IMR-90 (cell line): ENCODE measurements at regions not wholly inside any gene's neighbourhood (a gene's known extent, or its start where the extent isn't known, plus 50 kb on each side); places are given as distances from the start of the nearest gene placed in this dataset.

Experiments
- ATAC-seq: fragments of 200-7000 bp; cut with Tn5 transposase; 2 replicates; pipeline ENCODE4 v1.9.1; 2020; ENCODE audit warnings: low read depth, mild to moderate bottlenecking, moderate library complexity
- BruUV-seq: library from RNA; stranded (reverse); fragments of 400-500 nt; replicated peaks from 2 replicates; lab custom pipeline; 2021; lab: Mats Ljungman, UMichigan
- CTCF ChIA-PET: fragments of 300-600 bp; formaldehyde crosslinking; extraction: SDS; loops from one replicate; lab custom pipeline; 2021; ENCODE audit warnings: antibody characterized with exemption; lab: Yijun Ruan, JAX
- POLR2A ChIA-PET: fragments of 300-600 bp; sonication (Branson Sonifier 250); formaldehyde crosslinking; loops from one replicate; lab custom pipeline; 2022; ENCODE audit warnings: antibody characterized with exemption; ENCODE audit not compliant: unreplicated experiment; lab: Charles Lee
- DNase-seq: peaks from one replicate; pipeline ENCODE4 v3.0.0; 2013
- H2AFZ ChIP-seq: replicated peaks from 2 replicates; pipeline ENCODE3; 2013; ENCODE audit warnings: low read length, mild to moderate bottlenecking; ENCODE audit not compliant: poor library complexity
- H2AK5ac ChIP-seq: 2 replicates; pipeline ENCODE4 v1.6.1; 2013; ENCODE audit warnings: low read depth, low read length, inconsistent platforms
- H2AK9ac ChIP-seq: replicated peaks from 2 replicates; pipeline ENCODE3; 2013; ENCODE audit warnings: mild to moderate bottlenecking, low read depth, low read length, moderate library complexity; ENCODE audit not compliant: poor library complexity
- H2BK120ac ChIP-seq: 2 replicates; pipeline ENCODE4 v1.6.1; 2013; ENCODE audit warnings: low read depth, low read length, inconsistent platforms
- H2BK15ac ChIP-seq: 3 replicates; pipeline ENCODE4 v1.6.1; 2013; ENCODE audit warnings: low read depth, low read length, inconsistent platforms
- H2BK20ac ChIP-seq: 2 replicates; pipeline ENCODE4 v1.6.1; 2013; ENCODE audit warnings: low read depth, mild to moderate bottlenecking, inconsistent platforms, low read length, moderate library complexity
- H2BK5ac ChIP-seq: 2 replicates; pipeline ENCODE4 v1.6.1; 2013; ENCODE audit warnings: mild to moderate bottlenecking, low read depth, low read length, inconsistent platforms; ENCODE audit not compliant: poor library complexity, severe bottlenecking
- H3K14ac ChIP-seq: replicated peaks from 2 replicates; pipeline ENCODE4 v1.6.1; 2013; ENCODE audit warnings: low read depth, low read length, inconsistent platforms
- H3K18ac ChIP-seq: 2 replicates; pipeline ENCODE4 v1.6.1; 2013; ENCODE audit warnings: low read depth, low read length, control low read depth
- H3K23ac ChIP-seq: 2 replicates; pipeline ENCODE4 v1.6.1; 2013; ENCODE audit warnings: low read depth, low read length, inconsistent platforms
- H3K27ac ChIP-seq: 2 replicates; pipeline ENCODE4 v1.5.1; 2013; ENCODE audit warnings: mild to moderate bottlenecking, control low read depth, low read length; ENCODE audit not compliant: insufficient read depth
- H3K27me3 ChIP-seq: 2 replicates; pipeline ENCODE4 v1.6.1; 2013; ENCODE audit warnings: low read length; ENCODE audit not compliant: control insufficient read depth, insufficient read depth
- H3K36me3 ChIP-seq: 2 replicates; pipeline ENCODE4 v1.6.1; 2013; ENCODE audit warnings: low read length, mixed read lengths; ENCODE audit not compliant: control insufficient read depth, insufficient read depth
- H3K4ac ChIP-seq: 2 replicates; pipeline ENCODE4 v1.6.1; 2013; ENCODE audit warnings: low read depth, low read length, inconsistent platforms
- H3K4me1 ChIP-seq: 2 replicates; pipeline ENCODE4 v1.6.1; 2013; ENCODE audit warnings: low read length, mixed read lengths; ENCODE audit not compliant: control insufficient read depth, insufficient read depth
- H3K4me2 ChIP-seq: 2 replicates; pipeline ENCODE4 v1.6.1; 2013; ENCODE audit warnings: low read depth, mild to moderate bottlenecking, control low read depth, low read length, moderate library complexity
- H3K4me3 ChIP-seq: 2 replicates; pipeline ENCODE4 v1.5.1; 2013; ENCODE audit warnings: low read depth, mild to moderate bottlenecking, control low read depth, low read length, moderate library complexity; ENCODE audit not compliant: insufficient read depth
- H3K56ac ChIP-seq: 2 replicates; pipeline ENCODE4 v1.6.1; 2013; ENCODE audit warnings: low read length, inconsistent platforms; ENCODE audit not compliant: insufficient read depth; ENCODE audit errors: extremely low read depth
- H3K79me1 ChIP-seq, 2 experiments: 2 replicates each; pipeline ENCODE4 v1.6.1; 2013; ENCODE audit warnings: low read length in 2 of 2, inconsistent platforms in 1 of 2, low read depth in 1 of 2
- H3K9ac ChIP-seq: 2 replicates; pipeline ENCODE4 v1.6.1; 2013; ENCODE audit warnings: low read depth, low read length, control low read depth
- H3K9me1 ChIP-seq: 2 replicates; pipeline ENCODE4 v1.6.1; 2013; ENCODE audit warnings: low read length, inconsistent platforms; ENCODE audit not compliant: insufficient read depth
- H3K9me3 ChIP-seq: 2 replicates; pipeline ENCODE4 v1.6.1; 2013; ENCODE audit warnings: low read length; ENCODE audit not compliant: control insufficient read depth, insufficient read depth
- H4K20me1 ChIP-seq: 2 replicates; pipeline ENCODE4 v1.6.1; 2013; ENCODE audit warnings: low read length, inconsistent platforms; ENCODE audit not compliant: insufficient read depth
- H4K5ac ChIP-seq: 2 replicates; pipeline ENCODE4 v1.6.1; 2013; ENCODE audit warnings: mild to moderate bottlenecking, low read depth, low read length, control low read depth
- H4K8ac ChIP-seq, 2 experiments: 2 replicates each; pipeline ENCODE4 v1.6.1; 2013; ENCODE audit warnings: low read depth in 2 of 2, low read length in 2 of 2, control low read depth in 1 of 2, inconsistent platforms in 1 of 2
- H4K91ac ChIP-seq: 2 replicates; pipeline ENCODE4 v1.6.1; 2013; ENCODE audit warnings: low read depth, low read length, inconsistent platforms; ENCODE audit not compliant: insufficient read depth
- CHD1 ChIP-seq: IDR thresholded peaks from 2 replicates; pipeline ENCODE4 v1.6.1; 2012; ENCODE audit warnings: low read depth, low read length, improper control_type of control experiment
- ELK1 ChIP-seq: fragments of 150-350 bp; IDR thresholded peaks from 2 replicates; pipeline ENCODE4 v1.6.1; 2016; ENCODE audit warnings: low read depth, mild to moderate bottlenecking, low read length, moderate library complexity, borderline replicate concordance
- FOS ChIP-seq: fragments of 150-350 bp; IDR thresholded peaks from 2 replicates; pipeline ENCODE4 v1.6.1; 2016; ENCODE audit warnings: low read depth, low read length
- MAZ ChIP-seq: IDR thresholded peaks from 2 replicates; pipeline ENCODE4 v1.6.1; 2012; ENCODE audit warnings: low read depth, mild to moderate bottlenecking, low read length, improper control_type of control experiment, moderate library complexity, borderline replicate concordance
- MXI1 ChIP-seq: IDR thresholded peaks from 2 replicates; pipeline ENCODE4 v1.6.1; 2012; ENCODE audit warnings: low read depth, mild to moderate bottlenecking, low read length, moderate library complexity, borderline replicate concordance
- RFX5 ChIP-seq: IDR thresholded peaks from 2 replicates; pipeline ENCODE4 v1.8.0; 2012; ENCODE audit warnings: low read depth, mild to moderate bottlenecking, low read length, moderate library complexity
- USF2 ChIP-seq: fragments of 150-350 bp; IDR thresholded peaks from 2 replicates; pipeline ENCODE4 v1.6.1; 2017; ENCODE audit warnings: mild to moderate bottlenecking, antibody characterized with exemption, low read length, low read depth
- WGBS, 2 experiments: methylation state at CpG; one replicate each; pipeline versions ENCODE4 v1.1.5 to v1.1.7; 2013; ENCODE audit warnings: missing lambda C conversion rate in 2 of 2; ENCODE audit not compliant: insufficient read length in 1 of 2; ENCODE audit errors: extremely low coverage in 2 of 2; 5-methylcytosine and 5-hydroxymethylcytosine counted together
- dilution Hi-C: fragments of 300-500 bp; cut with HindIII; formaldehyde crosslinking; loops from one replicate; pipeline ENCODE4 v1.14.3; 2018; ENCODE audit warnings: low sequenced_read_pairs; ENCODE audit not compliant: unreplicated experiment
- in situ Hi-C: fragments of 300-500 bp; cut with MboI; formaldehyde crosslinking; loops from 3 replicates; pipeline ENCODE4 v1.14.3; 2019; ENCODE audit warnings: low sequenced_read_pairs, inconsistent platforms, mixed read lengths
- intact Hi-C: fragments of 100-400 bp; cut with micrococcal nuclease; formaldehyde crosslinking; loops from 2 replicates; pipeline ENCODE4 v1.10.0; 2022

- H3K14ac ChIP-seq = no peak overlapping the region
- no peak overlapping the region for H3K4me2 ChIP-seq
- no peaks in the 10 kb centered on the region; the same call in 1 of the 2 replicates for H3K9me3 ChIP-seq
- H3K23ac ChIP-seq = no peak overlapping the region
- H3K27me3 ChIP-seq = no peaks in the 10 kb centered on the region
- no peak overlapping the region for H2AFZ ChIP-seq
- ChIA-PET CTCF (interaction anchor here (1.2 kb wide), 1 partner anchor 25 kb away, joined by 4 read pairs; no protein-coding TSS in a partner anchor), POLR2A (no interaction called here)
- H3K27ac ChIP-seq = no peak overlapping the region
- 100% methylated on average over 1 of the region's 3 CpGs; no CpG with 5 or more reads in 1 of the 2 experiments for WGBS, 2 experiments
- H2BK120ac ChIP-seq = no peak overlapping the region
- no peak overlapping the region for H2BK5ac ChIP-seq
- no peak for ATAC-seq
- H3K56ac ChIP-seq = no peak overlapping the region
- no peak overlapping the region for H2AK9ac ChIP-seq
- no peak overlapping the region for H4K5ac ChIP-seq
- H2BK15ac ChIP-seq = no peak overlapping the region
- intact Hi-C loops = no loop called here
- H4K91ac ChIP-seq = no peak overlapping the region
- in situ Hi-C loops = no loop called here
- dilution Hi-C loops = no loop called here
- H3K9ac ChIP-seq = no peak overlapping the region
- no peak overlapping the region for H2BK20ac ChIP-seq
- H3K36me3 ChIP-seq = no peaks in the 10 kb centered on the region
- no peak for TF ChIP-seq FOS
- TF ChIP-seq ELK1 = no peak
- no peak for TF ChIP-seq MAZ
- no peak for TF ChIP-seq CHD1
- no peak for TF ChIP-seq MXI1
- TF ChIP-seq USF2 = no peak
- TF ChIP-seq RFX5 = no peak
- H3K9me1 ChIP-seq = no peaks in the 10 kb centered on the region
- H3K18ac ChIP-seq = no peak overlapping the region
- H3K4ac ChIP-seq = no peak overlapping the region
- DNase-seq = no peak
- no peak overlapping the region for H4K8ac ChIP-seq
- no TSS peak for BruUV-seq
- no peaks in the 10 kb centered on the region for H3K79me1 ChIP-seq
- H3K4me3 ChIP-seq = no peak overlapping the region
- no peaks in the 10 kb centered on the region for H4K20me1 ChIP-seq
- H2AK5ac ChIP-seq = no peak overlapping the region
- H3K4me1 ChIP-seq = no peaks in the 10 kb centered on the region
Measured at GRCh38 chr7:87287738-87288341, 57.6 kb upstream of the CROT start.
